DOHH2 (cell line): ENCODE measurements at regions not wholly inside any gene's neighbourhood (a gene's known extent, or its start where the extent isn't known, plus 50 kb on each side); places are given as distances from the start of the nearest gene placed in this dataset.

Experiments
- H3F3A ChIP-seq: fragments of 200-600 bp; sonication (generic), shearing (Covaris generic); 2 replicates; pipeline ENCODE4 v1.6.0; 2016; ENCODE audit warnings: antibody characterized with exemption, mild to moderate bottlenecking; ENCODE audit not compliant: control insufficient read depth, insufficient read depth
- H3K27ac ChIP-seq: fragments of 200-600 bp; sonication (generic); 2 replicates; pipeline ENCODE4 v1.5.1; 2014; ENCODE audit warnings: low read depth, mild to moderate bottlenecking, low read length, moderate library complexity
- H3K27me3 ChIP-seq: fragments of 200-600 bp; sonication (generic); 2 replicates; pipeline ENCODE4 v1.6.1; 2014; ENCODE audit warnings: mild to moderate bottlenecking, low read length, mixed read lengths; ENCODE audit not compliant: control insufficient read depth
- H3K36me3 ChIP-seq: fragments of 200-600 bp; sonication (generic); 2 replicates; pipeline ENCODE4 v1.6.1; 2014; ENCODE audit warnings: mild to moderate bottlenecking, low read length, moderate library complexity, mixed read lengths; ENCODE audit not compliant: control insufficient read depth
- H3K4me1 ChIP-seq: fragments of 200-600 bp; sonication (generic); 2 replicates; pipeline ENCODE4 v1.6.1; 2014; ENCODE audit warnings: mild to moderate bottlenecking, low read length, mixed read lengths; ENCODE audit not compliant: control insufficient read depth
- H3K4me2 ChIP-seq: fragments of 200-600 bp; sonication (generic); 2 replicates; pipeline ENCODE4 v1.6.0; 2014; ENCODE audit warnings: mild to moderate bottlenecking, low read length, moderate library complexity
- H3K4me3 ChIP-seq: fragments of 200-600 bp; sonication (generic); 2 replicates; pipeline ENCODE4 v1.5.1; 2014; ENCODE audit warnings: mild to moderate bottlenecking, low read length, mixed read lengths
- H3K79me2 ChIP-seq: fragments of 200-600 bp; sonication (generic); 2 replicates; pipeline ENCODE4 v1.6.1; 2014; ENCODE audit warnings: mild to moderate bottlenecking, low read length, mixed read lengths; ENCODE audit not compliant: control insufficient read depth
- H3K9me2 ChIP-seq: fragments of 200-600 bp; sonication (generic); replicated peaks from 2 replicates; pipeline ENCODE4 v1.6.1; 2014; ENCODE audit warnings: mild to moderate bottlenecking, low read length, mixed read lengths; ENCODE audit not compliant: control insufficient read depth
- H3K9me3 ChIP-seq: fragments of 200-600 bp; sonication (generic); 2 replicates; pipeline ENCODE4 v1.6.1; 2014; ENCODE audit warnings: antibody characterized with exemption, low read length, mixed read lengths; ENCODE audit not compliant: control insufficient read depth, insufficient read depth
- H4K20me1 ChIP-seq: fragments of 200-600 bp; sonication (generic); 2 replicates; pipeline ENCODE4 v1.6.0; 2014; ENCODE audit warnings: low read depth, mild to moderate bottlenecking, antibody characterized with exemption, low read length, moderate library complexity; ENCODE audit not compliant: control insufficient read depth, insufficient read depth
- CTCF ChIP-seq: fragments of 200-600 bp; sonication (generic); IDR thresholded peaks from one replicate; pipeline ENCODE4 v1.5.1; 2014; ENCODE audit warnings: antibody characterized with exemption, mild to moderate bottlenecking, low read depth, low read length; ENCODE audit not compliant: poor library complexity, severe bottlenecking
- EZH2phosphoT487 ChIP-seq: fragments of 200-600 bp; sonication (generic); IDR thresholded peaks from 2 replicates; pipeline ENCODE4 v1.6.1; 2017; ENCODE audit warnings: borderline replicate concordance, mild to moderate bottlenecking, antibody characterized with exemption, low read length, moderate library complexity, mixed read lengths

GRCh38 chr3:72008226-72008996 lies 223.5 kb upstream of the PROK2 start:
- Histone ChIP-seq H3K9me3 (no peaks in the 10 kb centered on the region), H3K36me3 (no peaks in the 10 kb centered on the region), H3K27ac (no peak overlapping the region), H3K4me2 (no peak overlapping the region), H3K27me3 (no peaks in the 10 kb centered on the region), H3K4me3 (no peak overlapping the region), H4K20me1 (no peaks in the 10 kb centered on the region), H3F3A (no peaks in the 10 kb centered on the region), H3K4me1 (no peaks in the 10 kb centered on the region), H3K9me2 (no peaks in the 10 kb centered on the region), H3K79me2 (no peaks in the 10 kb centered on the region)
- no peak for TF ChIP-seq CTCF
- no peak for TF ChIP-seq EZH2phosphoT487

GRCh38 chr3:72006631-72007556 lies 221.9 kb upstream of the PROK2 start:
- no peaks in the 10 kb centered on the region for H3K4me1 ChIP-seq
- no peaks in the 10 kb centered on the region for H3K27me3 ChIP-seq
- no peak overlapping the region for H3K27ac ChIP-seq
- H3K79me2 ChIP-seq: no peaks in the 10 kb centered on the region
- H3K9me2 ChIP-seq: no peaks in the 10 kb centered on the region
- H3F3A ChIP-seq: no peaks in the 10 kb centered on the region
- H3K36me3 ChIP-seq: no peaks in the 10 kb centered on the region
- no peak overlapping the region for H3K4me2 ChIP-seq
- H3K4me3 ChIP-seq: no peak overlapping the region
- no peak for TF ChIP-seq EZH2phosphoT487
- no peaks in the 10 kb centered on the region for H3K9me3 ChIP-seq
- no peaks in the 10 kb centered on the region for H4K20me1 ChIP-seq

GRCh38 chr3:72004749-72005292 lies 219.9 kb upstream of the PROK2 start:
- Histone ChIP-seq H3K4me3 (no peak overlapping the region), H3K9me3 (0 out of 2 replicates have a peak, but pooled peaks cover 3% of the 10 kb centered on the region), H3K4me1 (no peaks in the 10 kb centered on the region), H3K36me3 (no peaks in the 10 kb centered on the region), H3K27ac (no peak overlapping the region), H3K79me2 (no peaks in the 10 kb centered on the region), H3F3A (no peaks in the 10 kb centered on the region), H3K27me3 (no peaks in the 10 kb centered on the region), H3K4me2 (no peak overlapping the region), H3K9me2 (no peaks in the 10 kb centered on the region), H4K20me1 (no peaks in the 10 kb centered on the region)
- TF ChIP-seq EZH2phosphoT487: no peak

- TF ChIP-seq EZH2phosphoT487 (no peak), CTCF (no peak)
- H3K79me2 ChIP-seq: no peaks in the 10 kb centered on the region
- H3K4me1 ChIP-seq: no peaks in the 10 kb centered on the region
- no peak overlapping the region for H3K27ac ChIP-seq
- peaks cover 4% of the 10 kb centered on the region; the same call in 1 of the 2 replicates for H3K27me3 ChIP-seq
- H3K9me3 ChIP-seq: 0 out of 2 replicates have a peak, but pooled peaks cover 3% of the 10 kb centered on the region
- H4K20me1 ChIP-seq: no peaks in the 10 kb centered on the region
- H3K4me3 ChIP-seq: no peak overlapping the region
- H3K9me2 ChIP-seq: no peaks in the 10 kb centered on the region
- no peaks in the 10 kb centered on the region for H3F3A ChIP-seq
- no peaks in the 10 kb centered on the region for H3K36me3 ChIP-seq
- H3K4me2 ChIP-seq: no peak overlapping the region
Measured at GRCh38 chr3:72003936-72004335, 219.0 kb upstream of the PROK2 start.
